GM18870 (cell line): ENCODE measurements at regions not wholly inside any gene's neighbourhood (a gene's known extent, or its start where the extent isn't known, plus 50 kb on each side); places are given as distances from the start of the nearest gene placed in this dataset.
"Not testable (repeated sequence)": the region's sequence is repeated elsewhere in the genome, so short reads cannot be mapped to it uniquely, and the experiment has no call there.

Source experiments
- ATAC-seq: cut with Tn5 transposase; IDR thresholded peaks from one replicate; pipeline ENCODE4 v1.9.1; 2021; ENCODE audit warnings: moderate library complexity; ENCODE audit not compliant: unreplicated experiment

GRCh38 chr18:49731860-49732311 is 81.4 kb downstream of the ACAA2 start:
- ATAC-seq: no peak

- ATAC-seq: no peak
These were observed 81.9 kb downstream of the ACAA2 start for GRCh38 chr18:49731421-49731841.

- no peak for ATAC-seq
These were observed 82.4 kb downstream of the ACAA2 start for GRCh38 chr18:49730951-49731391.

- no peak for ATAC-seq
These were observed 84.8 kb downstream of the ACAA2 start for GRCh38 chr18:49728542-49728941.

- no peak for ATAC-seq
These were observed 85.5 kb downstream of the ACAA2 start for GRCh38 chr18:49727816-49728215.

- ATAC-seq: no peak
These were observed 86.7 kb downstream of the ACAA2 start for GRCh38 chr18:49726675-49726963.

GRCh38 chr18:49725809-49726674 is 87.3 kb downstream of the ACAA2 start:
- no peak for ATAC-seq

GRCh38 chr18:49723648-49724180 is 89.6 kb downstream of the ACAA2 start:
- peak; percentile 65 for ATAC-seq

GRCh38 chr18:49722477-49722876 is 90.9 kb downstream of the ACAA2 start:
- ATAC-seq: no peak

GRCh38 chr18:49721981-49722380 is 91.4 kb downstream of the ACAA2 start:
- ATAC-seq: no peak

- ATAC-seq: not testable (repeated sequence)
These were observed 92.4 kb downstream of the ACAA2 start for GRCh38 chr18:49720944-49721343.

- no peak for ATAC-seq
These were observed 95.7 kb downstream of the ACAA2 start for GRCh38 chr18:49717617-49718016.

- ATAC-seq: no peak
These were observed 97.3 kb downstream of the ACAA2 start for GRCh38 chr18:49716035-49716434.

- ATAC-seq: no peak
These were observed 104.0 kb downstream of the ACAA2 start for GRCh38 chr18:49709347-49709690.

GRCh38 chr18:49708662-49709346 is 104.5 kb downstream of the ACAA2 start:
- no peak for ATAC-seq

GRCh38 chr18:49707599-49707998 is 105.7 kb downstream of the ACAA2 start:
- ATAC-seq: no peak

GRCh38 chr18:49704334-49704733 is 109.0 kb downstream of the ACAA2 start:
- no peak for ATAC-seq

GRCh38 chr18:49701190-49701589 is 112.1 kb downstream of the ACAA2 start:
- ATAC-seq: no peak

- ATAC-seq: no peak
These were observed 114.0 kb downstream of the ACAA2 start for GRCh38 chr18:49699303-49699702.

- ATAC-seq: no peak
These were observed 114.8 kb downstream of the ACAA2 start for GRCh38 chr18:49698525-49699025.

GRCh38 chr18:49697757-49698524 is 115.4 kb downstream of the ACAA2 start:
- ATAC-seq: no peak
